ENCODE measurements at regions not wholly inside any gene's neighbourhood (a gene's known extent, or its start where the extent isn't known, plus 50 kb on each side); places are given as distances from the start of the nearest gene placed in this dataset.
A peak's percentile ranks its signal among the peaks of the same experiment; 100 is the strongest.

DNA sequence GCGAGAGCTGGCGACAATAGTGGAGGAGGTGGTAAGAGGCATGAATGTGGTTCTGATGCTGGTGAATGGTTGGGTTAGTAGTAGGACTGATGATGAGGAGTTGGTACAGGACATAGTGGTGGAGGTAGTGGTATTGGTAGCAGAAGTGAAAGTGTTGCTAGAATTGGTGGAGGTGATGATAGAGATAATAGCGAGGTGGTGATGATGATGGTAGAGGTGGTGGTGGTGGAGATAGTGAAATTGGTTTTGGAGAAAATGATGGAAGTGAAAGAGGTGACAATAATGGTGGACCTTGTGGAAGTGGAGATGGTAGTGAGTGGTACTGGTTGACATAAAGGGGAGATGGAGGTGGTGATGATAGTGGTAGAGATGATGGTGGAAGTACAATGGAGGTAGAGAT is 360.2 kb upstream of the JAG1 start (continued):
- TF ChIP-seq IKZF5 (CRISPR knock-in tag; IDR thresholded peaks at IDR 0.05) (no peak), ATF7 (IDR thresholded peaks at IDR 0.05) (no peak), ATF7 (CRISPR knock-in tag; IDR thresholded peaks at IDR 0.05) (no peak), PHB2 (IDR thresholded peaks at IDR 0.05; ENCODE audit: partially characterized antibody) (no peak), EED (CRISPR knock-in tag; IDR thresholded peaks at IDR 0.05) (no peak), U2AF2 (IDR thresholded peaks at IDR 0.05; ENCODE audit: low read depth, low read length) (no peak), ZSCAN20 (CRISPR knock-in tag; IDR thresholded peaks at IDR 0.05; ENCODE audit: borderline replicate concordance) (no peak), PLRG1 (conservative IDR thresholded peaks at IDR 0.05) (0 out of 2 replicates have a peak, but pooled peaks have one; percentile 10), SP2 (CRISPR knock-in tag; IDR thresholded peaks at IDR 0.05) (no peak), REPIN1 (CRISPR knock-in tag; IDR thresholded peaks at IDR 0.05; ENCODE audit: borderline replicate concordance, low read depth) (no peak), ZNF383 (CRISPR knock-in tag; IDR thresholded peaks at IDR 0.05; ENCODE audit: borderline replicate concordance) (no peak), CC2D1A (CRISPR knock-in tag; IDR thresholded peaks at IDR 0.05) (no peak), ZBTB21 (CRISPR knock-in tag; IDR thresholded peaks at IDR 0.05) (no peak), ZNF282 (IDR thresholded peaks at IDR 0.05; ENCODE audit: partially characterized antibody) (peak; percentile 66), AHDC1 (CRISPR knock-in tag; IDR thresholded peaks at IDR 0.05; ENCODE audit: borderline replicate concordance) (no peak), ZNF891 (CRISPR knock-in tag; IDR thresholded peaks at IDR 0.05) (no peak), SPEN (CRISPR knock-in tag; IDR thresholded peaks at IDR 0.05; ENCODE audit: low read depth) (no peak), SOX6 (IDR thresholded peaks at IDR 0.05) (peak; percentile 48; the same call in 1 of the 2 replicates), SOX6 (CRISPR knock-in tag; IDR thresholded peaks at IDR 0.05) (no peak), ZNF24 (IDR thresholded peaks at IDR 0.05) (no peak), IKZF1 (IDR thresholded peaks at IDR 0.05) (peak; percentile 96)
- TF ChIP-seq, protein P1, sequence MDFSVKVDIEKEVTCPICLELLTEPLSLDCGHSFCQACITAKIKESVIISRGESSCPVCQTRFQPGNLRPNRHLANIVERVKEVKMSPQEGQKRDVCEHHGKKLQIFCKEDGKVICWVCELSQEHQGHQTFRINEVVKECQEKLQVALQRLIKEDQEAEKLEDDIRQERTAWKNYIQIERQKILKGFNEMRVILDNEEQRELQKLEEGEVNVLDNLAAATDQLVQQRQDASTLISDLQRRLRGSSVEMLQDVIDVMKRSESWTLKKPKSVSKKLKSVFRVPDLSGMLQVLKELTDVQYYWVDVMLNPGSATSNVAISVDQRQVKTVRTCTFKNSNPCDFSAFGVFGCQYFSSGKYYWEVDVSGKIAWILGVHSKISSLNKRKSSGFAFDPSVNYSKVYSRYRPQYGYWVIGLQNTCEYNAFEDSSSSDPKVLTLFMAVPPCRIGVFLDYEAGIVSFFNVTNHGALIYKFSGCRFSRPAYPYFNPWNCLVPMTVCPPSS (IDR thresholded peaks at IDR 0.05), result peak; percentile 48
